Peyer's patch (tissue), 4 donors: ENCODE measurements at regions not wholly inside any gene's neighbourhood (a gene's known extent, or its start where the extent isn't known, plus 50 kb on each side); places are given as distances from the start of the nearest gene placed in this dataset.
"Not testable (repeated sequence)": the region's sequence is repeated elsewhere in the genome, so short reads cannot be mapped to it uniquely, and the experiment has no call there.

Experiments used
- DNase-seq, 3 donors: peaks; one replicate each; pipeline ENCODE4 v3.0.0-alpha.2; 2017 to 2019
- H3K27ac ChIP-seq, 4 donors: fragments of 200-600 bp; sonication (generic); one replicate each; pipeline ENCODE4 v1.5.1; 2016 to 2019
- H3K27me3 ChIP-seq, 2 donors: fragments of 200-600 bp; sonication (generic); one replicate each; pipeline ENCODE4 v1.5.1; 2019
- H3K36me3 ChIP-seq, 3 donors: fragments of 200-600 bp; sonication (generic); one replicate each; pipeline ENCODE4 v1.5.1; 2016 to 2019
- H3K4me1 ChIP-seq, 4 donors: fragments of 200-600 bp; sonication (generic); one replicate each; pipeline ENCODE4 v1.5.1; 2016 to 2019
- H3K4me3 ChIP-seq, 4 donors: fragments of 200-600 bp; sonication (generic); 1 replicate in 3 of 4; 2 replicates in 1 of 4; pipeline ENCODE4 v1.5.1; 2016 to 2019; ENCODE audit warnings: mild to moderate bottlenecking in 1 of 4
- H3K9me3 ChIP-seq, 4 donors: fragments of 200-600 bp; sonication (generic); one replicate each; pipeline ENCODE4 v1.5.1; 2016 to 2019; ENCODE audit warnings: mild to moderate bottlenecking in 1 of 4
- POLR2A ChIP-seq, 2 donors: fragments of 450-650 bp; IDR thresholded peaks; one replicate each; pipeline ENCODE4 v1.5.1; 2017; ENCODE audit warnings: antibody characterized with exemption in 2 of 2, mild to moderate bottlenecking in 2 of 2, moderate library complexity in 2 of 2
- TF ChIP-seq, protein P1 (sequence below), 6 experiments: fragments of 450-650 bp in 4 of 6; fragments of 200-600 bp in 2 of 6; sonication (generic) in 1 of 6; IDR thresholded peaks; one replicate each; pipeline ENCODE4 v1.5.1; 2017 to 2019; ENCODE audit warnings: antibody characterized with exemption in 6 of 6, mild to moderate bottlenecking in 3 of 6, moderate library complexity in 1 of 6

DNA sequence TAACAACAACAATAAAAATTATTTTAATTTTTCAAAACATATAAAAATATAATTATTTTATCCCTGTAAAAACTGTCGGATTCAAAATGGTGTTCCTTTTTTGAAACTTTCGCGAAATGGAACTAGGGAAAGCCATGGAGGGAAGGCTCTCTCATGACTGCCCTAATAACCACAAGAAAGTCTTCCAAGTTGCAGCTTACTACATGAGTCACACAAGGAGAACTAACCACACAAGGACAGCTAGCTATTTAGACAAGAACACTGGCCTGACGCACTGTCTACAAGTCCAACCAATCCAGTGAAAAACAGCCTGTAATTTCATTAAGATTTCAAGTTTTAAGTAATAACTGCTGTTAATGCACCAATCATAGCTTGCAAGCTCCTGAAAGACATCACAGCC lies 319.2 kb upstream of the PCDH9 start:
- Histone ChIP-seq H3K27me3 (no peaks in the 10 kb centered on the region), H3K9me3 (no peaks in the 10 kb centered on the region), H3K27ac (no peak overlapping the region), H3K4me3 (no peak overlapping the region), H3K36me3 (no peaks in the 10 kb centered on the region), H3K4me1 (no peaks in the 10 kb centered on the region)
- DNase-seq, result no peak
- TF ChIP-seq, protein P1, sequence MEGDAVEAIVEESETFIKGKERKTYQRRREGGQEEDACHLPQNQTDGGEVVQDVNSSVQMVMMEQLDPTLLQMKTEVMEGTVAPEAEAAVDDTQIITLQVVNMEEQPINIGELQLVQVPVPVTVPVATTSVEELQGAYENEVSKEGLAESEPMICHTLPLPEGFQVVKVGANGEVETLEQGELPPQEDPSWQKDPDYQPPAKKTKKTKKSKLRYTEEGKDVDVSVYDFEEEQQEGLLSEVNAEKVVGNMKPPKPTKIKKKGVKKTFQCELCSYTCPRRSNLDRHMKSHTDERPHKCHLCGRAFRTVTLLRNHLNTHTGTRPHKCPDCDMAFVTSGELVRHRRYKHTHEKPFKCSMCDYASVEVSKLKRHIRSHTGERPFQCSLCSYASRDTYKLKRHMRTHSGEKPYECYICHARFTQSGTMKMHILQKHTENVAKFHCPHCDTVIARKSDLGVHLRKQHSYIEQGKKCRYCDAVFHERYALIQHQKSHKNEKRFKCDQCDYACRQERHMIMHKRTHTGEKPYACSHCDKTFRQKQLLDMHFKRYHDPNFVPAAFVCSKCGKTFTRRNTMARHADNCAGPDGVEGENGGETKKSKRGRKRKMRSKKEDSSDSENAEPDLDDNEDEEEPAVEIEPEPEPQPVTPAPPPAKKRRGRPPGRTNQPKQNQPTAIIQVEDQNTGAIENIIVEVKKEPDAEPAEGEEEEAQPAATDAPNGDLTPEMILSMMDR (IDR thresholded peaks at IDR 0.05), result no peak
- TF ChIP-seq POLR2A (IDR thresholded peaks at IDR 0.05), result no peak

DNA sequence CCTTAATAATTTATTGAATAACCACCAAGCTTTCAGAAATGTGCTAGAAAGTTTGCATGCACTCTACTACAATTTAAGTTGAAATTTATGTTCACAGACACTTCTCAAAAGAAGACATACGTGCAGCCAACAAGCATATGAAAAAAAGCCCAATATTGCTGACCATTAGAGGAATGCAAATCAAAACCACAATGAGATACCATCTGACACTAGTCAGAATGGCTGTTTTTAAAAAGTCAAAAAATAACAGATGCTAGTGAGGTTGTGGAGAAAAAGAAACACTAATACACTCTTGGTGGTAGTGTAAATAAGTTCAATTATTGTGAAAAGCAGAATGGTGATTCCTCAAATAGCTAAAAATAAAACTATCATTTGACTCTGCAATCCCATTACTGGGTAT lies 308.8 kb upstream of the PCDH9 start:
- H3K4me1 ChIP-seq, result no peaks in the 10 kb centered on the region
- H3K4me3 ChIP-seq, result no peak overlapping the region
- no peaks in the 10 kb centered on the region for H3K9me3 ChIP-seq
- DNase-seq, result no peak
- H3K36me3 ChIP-seq, result no peaks in the 10 kb centered on the region
- H3K27ac ChIP-seq, result no peak overlapping the region
- TF ChIP-seq POLR2A (IDR thresholded peaks at IDR 0.05), result no peak
- TF ChIP-seq, protein P1 (IDR thresholded peaks at IDR 0.05), result no peak
- H3K27me3 ChIP-seq, result no peaks in the 10 kb centered on the region

DNA sequence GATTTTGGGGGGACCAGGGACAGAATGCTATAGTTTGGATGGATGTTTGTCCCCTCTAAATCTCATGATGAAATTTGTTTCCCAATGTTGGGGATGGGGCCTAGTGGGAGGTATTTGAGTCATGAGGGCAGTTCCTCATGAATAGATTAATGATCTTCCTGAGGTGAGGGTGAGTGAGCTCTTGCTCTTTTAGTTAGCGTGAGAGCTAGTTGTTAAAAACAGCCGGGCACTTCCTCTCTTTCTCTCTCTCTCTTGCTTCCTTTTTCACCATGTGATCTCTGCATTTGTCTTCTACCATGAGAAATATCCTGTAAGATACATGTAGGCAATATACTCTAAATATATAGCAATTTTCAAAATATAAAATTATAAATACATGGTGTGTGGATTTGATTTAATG lies 290.8 kb upstream of the PCDH9 start:
- DNase-seq, result no peak
- H3K27me3 ChIP-seq, result no peaks in the 10 kb centered on the region
- no peak overlapping the region for H3K27ac ChIP-seq
- TF ChIP-seq, protein P1 (IDR thresholded peaks at IDR 0.05), result no peak
- no peak for TF ChIP-seq POLR2A (IDR thresholded peaks at IDR 0.05)
- H3K9me3 ChIP-seq, result peaks cover 0 to 2% (median 0%) of the 10 kb centered on the region in 4 donors
- H3K36me3 ChIP-seq, result no peaks in the 10 kb centered on the region
- no peak overlapping the region for H3K4me3 ChIP-seq
- H3K4me1 ChIP-seq, result no peaks in the 10 kb centered on the region

DNA sequence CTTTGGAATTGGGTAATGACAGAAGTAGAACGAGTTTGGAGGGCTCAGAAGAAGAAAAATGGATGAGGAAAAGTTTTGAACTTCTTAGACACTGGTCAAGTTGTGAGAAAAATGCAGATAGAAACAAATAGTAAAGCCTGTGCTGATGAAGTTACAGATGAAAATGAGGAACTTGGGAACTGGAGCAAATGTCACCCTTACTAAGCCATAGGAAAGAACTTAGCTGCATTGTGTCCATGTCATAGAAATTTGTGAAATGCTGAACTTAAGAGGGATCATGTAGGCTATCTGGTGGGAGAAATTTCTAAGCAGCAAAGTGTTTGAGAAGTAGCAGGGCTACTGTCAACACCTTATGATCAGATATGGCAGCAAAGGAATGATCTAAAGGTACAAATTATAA lies 289.2 kb upstream of the PCDH9 start:
- DNase-seq, result no peak
- Histone ChIP-seq H3K9me3 (peaks cover 0 to 2% (median 0%) of the 10 kb centered on the region in 4 donors), H3K27me3 (no peaks in the 10 kb centered on the region), H3K4me1 (no peaks in the 10 kb centered on the region), H3K36me3 (no peaks in the 10 kb centered on the region), H3K4me3 (no peak overlapping the region), H3K27ac (no peak overlapping the region)
- TF ChIP-seq POLR2A (IDR thresholded peaks at IDR 0.05), result no peak

DNA sequence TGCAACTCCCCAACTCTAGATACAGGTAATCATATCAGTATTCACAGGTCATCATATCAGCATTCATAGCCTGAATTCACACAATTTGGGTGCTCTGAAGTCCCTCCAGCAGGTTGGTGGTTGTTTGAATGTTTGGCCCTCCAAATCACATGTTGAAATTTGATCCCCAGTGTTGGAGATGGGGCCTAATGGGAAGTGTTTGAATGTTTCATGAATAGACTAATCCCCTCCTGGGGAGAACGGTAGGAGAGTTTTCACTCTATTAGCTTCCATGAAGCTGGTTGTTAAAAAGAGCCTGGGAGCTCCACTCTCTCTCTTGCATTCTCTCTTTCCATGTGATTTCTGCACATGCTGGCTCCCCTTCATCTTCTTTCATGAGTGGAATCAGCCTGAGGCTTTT lies 288.6 kb upstream of the PCDH9 start:
- Histone ChIP-seq H3K4me3 (no peak overlapping the region), H3K27ac (no peak overlapping the region), H3K36me3 (no peaks in the 10 kb centered on the region), H3K9me3 (no peaks in the 10 kb centered on the region), H3K4me1 (no peaks in the 10 kb centered on the region), H3K27me3 (no peaks in the 10 kb centered on the region)
- TF ChIP-seq, protein P1 (IDR thresholded peaks at IDR 0.05), result no peak
- no peak for TF ChIP-seq POLR2A (IDR thresholded peaks at IDR 0.05)
- no peak for DNase-seq

DNA sequence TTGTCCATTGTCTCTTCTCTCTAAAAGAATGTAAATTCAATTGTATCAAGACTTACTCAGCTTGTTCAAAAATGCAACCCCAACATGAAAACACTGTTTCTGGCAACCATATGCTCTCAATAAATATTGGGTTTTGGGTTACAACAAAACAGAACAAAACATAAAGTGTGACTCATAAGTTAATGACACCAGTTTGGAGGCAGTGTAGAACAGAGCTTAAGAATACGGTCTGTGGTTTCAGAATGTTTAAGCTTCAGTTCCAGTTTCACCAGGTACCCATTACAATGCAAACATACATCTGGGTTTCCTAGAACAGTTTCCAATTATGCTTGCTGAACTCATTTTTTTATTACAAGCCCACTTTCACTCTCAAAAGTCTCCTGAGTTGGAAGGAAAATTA lies 285.8 kb upstream of the PCDH9 start:
- H3K9me3 ChIP-seq, result no peaks in the 10 kb centered on the region
- no peak for DNase-seq
- no peak for TF ChIP-seq POLR2A (IDR thresholded peaks at IDR 0.05)
- H3K27ac ChIP-seq, result no peak overlapping the region
- H3K27me3 ChIP-seq, result no peaks in the 10 kb centered on the region
- H3K36me3 ChIP-seq, result no peaks in the 10 kb centered on the region
- no peaks in the 10 kb centered on the region for H3K4me1 ChIP-seq
- no peak overlapping the region for H3K4me3 ChIP-seq

DNA sequence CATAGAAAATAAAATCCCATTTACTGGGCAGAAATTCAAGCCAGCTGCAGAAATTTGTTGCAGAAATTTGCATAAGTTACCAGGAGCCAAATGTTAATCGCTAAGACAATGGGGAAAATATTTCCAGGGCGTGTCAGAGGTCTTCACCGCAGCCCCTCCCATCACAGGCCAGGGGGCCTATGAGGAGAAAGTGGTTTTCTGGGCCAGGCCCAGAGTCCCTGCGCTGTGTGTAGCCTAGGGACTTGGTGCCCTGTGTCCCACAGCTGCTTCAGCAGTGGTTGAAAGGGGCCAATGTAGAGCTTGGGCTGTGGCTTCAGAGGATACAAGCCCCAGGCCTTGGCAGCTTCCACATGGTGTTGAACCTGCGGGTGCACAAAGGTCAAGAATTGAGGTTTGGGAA lies 278.9 kb upstream of the PCDH9 start:
- Histone ChIP-seq H3K36me3 (no peaks in the 10 kb centered on the region), H3K9me3 (no peaks in the 10 kb centered on the region), H3K4me1 (no peaks in the 10 kb centered on the region), H3K27ac (no peak overlapping the region), H3K27me3 (no peaks in the 10 kb centered on the region), H3K4me3 (no peak overlapping the region)
- TF ChIP-seq POLR2A (IDR thresholded peaks at IDR 0.05), result no peak
- TF ChIP-seq, protein P1 (IDR thresholded peaks at IDR 0.05), result no peak
- DNase-seq, result no peak

DNA sequence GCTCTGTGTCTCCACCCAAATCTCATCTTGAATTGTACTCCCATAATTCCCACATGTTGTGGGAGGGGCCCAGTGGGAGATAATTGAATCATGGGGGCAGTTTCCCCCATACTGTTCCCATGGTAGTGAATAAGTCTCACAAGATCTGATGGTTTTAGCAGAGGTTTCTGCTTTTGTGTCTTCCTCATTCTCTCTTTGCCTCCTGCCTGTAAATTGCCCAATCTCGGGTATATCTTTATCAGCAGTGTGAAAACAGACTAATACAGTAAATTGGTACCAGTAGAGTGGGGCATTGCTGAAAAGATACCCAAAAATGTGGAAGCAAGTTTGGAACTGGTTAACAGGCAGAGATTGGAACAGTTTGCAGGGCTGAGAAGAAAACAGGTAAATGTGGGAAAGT lies 278.1 kb upstream of the PCDH9 start:
- H3K36me3 ChIP-seq, H3K4me1 ChIP-seq, H3K27me3 ChIP-seq, H3K9me3 ChIP-seq, H3K27ac ChIP-seq, DNase-seq, H3K4me3 ChIP-seq: not testable (repeated sequence)
